Ishikawa (cell line): ENCODE measurements at regions not wholly inside any gene's neighbourhood (a gene's known extent, or its start where the extent isn't known, plus 50 kb on each side); places are given as distances from the start of the nearest gene placed in this dataset.
A peak's percentile ranks its signal among the peaks of the same experiment; 100 is the strongest.

Experiments used
- CEBPB ChIP-seq: IDR thresholded peaks from 2 replicates; pipeline ENCODE4 v1.6.1; 2012
- CREB1 ChIP-seq: IDR thresholded peaks from 2 replicates; pipeline ENCODE4 v1.6.1; 2012; ENCODE audit warnings: low read depth
- EGR1 ChIP-seq: IDR thresholded peaks from 2 replicates; pipeline ENCODE4 v1.6.1; 2012
- EP300 ChIP-seq: IDR thresholded peaks from 2 replicates; pipeline ENCODE4 v1.6.1; 2012; ENCODE audit warnings: borderline replicate concordance
- FOXM1 ChIP-seq: IDR thresholded peaks from 2 replicates; pipeline ENCODE4 v1.6.1; 2012; ENCODE audit warnings: low read depth, borderline replicate concordance
- NFIC ChIP-seq: IDR thresholded peaks from 2 replicates; pipeline ENCODE4 v1.6.1; 2012
- RAD21 ChIP-seq: IDR thresholded peaks from 2 replicates; pipeline ENCODE4 v1.6.1; 2012; ENCODE audit warnings: low read depth
- REST ChIP-seq: IDR thresholded peaks from 2 replicates; pipeline ENCODE4 v1.6.1; 2012; ENCODE audit warnings: low read depth, mild to moderate bottlenecking
- TAF1 ChIP-seq: IDR thresholded peaks from 2 replicates; pipeline ENCODE4 v1.6.1; 2012; ENCODE audit warnings: low read depth, mild to moderate bottlenecking
- TCF12 ChIP-seq: IDR thresholded peaks from 2 replicates; pipeline ENCODE4 v1.6.1; 2012; ENCODE audit warnings: low read depth
- TEAD4 ChIP-seq: IDR thresholded peaks from 2 replicates; pipeline ENCODE4 v1.6.1; 2012
- USF1 ChIP-seq: IDR thresholded peaks from 2 replicates; pipeline ENCODE4 v1.6.1; 2012
- YY1 ChIP-seq: IDR thresholded peaks from 2 replicates; pipeline ENCODE4 v1.6.1; 2012; ENCODE audit warnings: low read depth
- ZBTB7A ChIP-seq: IDR thresholded peaks from 2 replicates; pipeline ENCODE4 v1.6.1; 2012; ENCODE audit warnings: low read depth
- TF ChIP-seq, protein P1 (sequence below): IDR thresholded peaks from 2 replicates; pipeline ENCODE4 v1.6.1; 2012

DNA sequence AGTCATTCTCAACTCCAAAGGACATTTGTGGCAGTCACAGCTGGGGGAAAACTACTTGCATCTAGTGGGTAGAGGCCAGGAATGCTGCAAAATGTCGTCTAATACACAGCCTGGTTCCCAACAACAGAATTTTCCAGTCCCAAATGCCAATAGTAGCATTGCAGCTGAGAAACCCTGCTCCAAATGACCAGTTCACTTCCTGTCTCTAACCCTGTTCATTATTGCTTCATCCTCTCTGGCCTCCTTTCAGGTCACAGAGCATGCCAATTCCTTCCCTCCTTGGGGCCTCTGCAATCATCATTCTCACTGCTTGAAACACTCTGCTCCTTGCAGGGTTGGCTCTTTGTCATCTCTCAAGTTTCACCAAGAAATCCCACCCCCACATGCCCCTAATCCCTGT lies 139.1 kb downstream of the IRS1 start:
- TF ChIP-seq ZBTB7A (no peak), EGR1 (no peak), USF1 (no peak), TAF1 (no peak), TCF12 (no peak), REST (no peak), YY1 (no peak), CEBPB (peak; percentile 93), TEAD4 (0 out of 2 replicates have a peak, but pooled peaks have one; percentile 10), RAD21 (no peak), CREB1 (no peak), NFIC (peak; percentile 64), EP300 (peak; percentile 75; the same call in 1 of the 2 replicates), FOXM1 (no peak)
- TF ChIP-seq, protein P1, sequence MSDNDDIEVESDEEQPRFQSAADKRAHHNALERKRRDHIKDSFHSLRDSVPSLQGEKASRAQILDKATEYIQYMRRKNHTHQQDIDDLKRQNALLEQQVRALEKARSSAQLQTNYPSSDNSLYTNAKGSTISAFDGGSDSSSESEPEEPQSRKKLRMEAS: no peak

DNA sequence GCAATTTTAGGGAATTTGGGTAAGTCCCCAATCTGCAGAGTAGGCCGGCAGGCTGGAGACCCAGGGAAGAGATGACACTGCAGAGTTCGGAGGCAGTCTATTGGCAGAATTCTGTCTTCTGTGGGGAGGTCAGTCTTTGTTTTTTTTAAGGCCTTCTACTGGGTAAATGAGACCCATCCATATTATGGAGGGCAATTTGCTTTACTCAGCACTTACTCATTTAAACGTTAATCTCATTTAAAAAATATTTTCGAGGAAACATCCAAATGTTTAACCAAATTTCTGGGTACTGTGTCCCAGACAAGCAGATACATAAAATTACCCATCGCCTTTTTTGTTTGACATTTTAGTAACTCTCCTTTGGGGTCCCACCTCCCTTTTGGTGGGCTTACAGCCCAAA lies 139.5 kb downstream of the IRS1 start:
- TF ChIP-seq EP300 (no peak), FOXM1 (no peak), YY1 (no peak), TAF1 (no peak)
- TF ChIP-seq, protein P1: no peak

DNA sequence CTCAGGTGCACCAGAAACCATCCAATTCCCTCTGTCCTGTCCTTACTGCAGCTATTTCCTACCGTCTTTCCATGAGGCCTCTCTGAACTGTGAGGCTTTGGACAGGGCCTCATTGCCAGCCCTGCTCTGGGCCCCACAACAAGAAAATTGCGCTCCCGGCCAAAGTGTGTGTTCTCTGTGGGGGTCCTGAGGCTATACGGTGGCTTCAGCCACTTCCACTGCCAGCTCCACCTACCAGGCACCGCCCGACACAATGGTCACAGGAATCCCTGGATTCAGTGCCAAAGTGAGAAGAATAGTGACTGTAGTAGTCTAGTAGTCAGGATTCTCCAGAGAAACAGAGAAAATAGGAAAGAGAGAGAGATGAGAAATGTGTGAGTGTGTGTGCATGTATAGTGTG lies 140.2 kb downstream of the IRS1 start:
- TF ChIP-seq TAF1 (no peak), NFIC (peak; percentile 72), EP300 (peak; percentile 53; the same call in 1 of the 2 replicates), RAD21 (0 out of 2 replicates have a peak, but pooled peaks have one; percentile 3)
- TF ChIP-seq, protein P1: 0 out of 2 replicates have a peak, but pooled peaks have one; percentile 31

GRCh38 chr2:226658555-226658954 lies 141.1 kb downstream of the IRS1 start:
- no peak for TF ChIP-seq TAF1
- TF ChIP-seq USF1: no peak

GRCh38 chr2:226657340-226658053 lies 142.1 kb downstream of the IRS1 start:
- no peak for TF ChIP-seq CREB1
- TF ChIP-seq ZBTB7A: no peak
- no peak for TF ChIP-seq USF1
- no peak for TF ChIP-seq TEAD4
- TF ChIP-seq FOXM1: no peak
- TF ChIP-seq YY1: no peak

GRCh38 chr2:226656367-226656766 lies 143.3 kb downstream of the IRS1 start:
- TF ChIP-seq NFIC (no peak), YY1 (no peak), RAD21 (no peak), REST (no peak), EGR1 (no peak), TEAD4 (no peak)
- TF ChIP-seq, protein P1: no peak
